GM12878 (cell line): ENCODE measurements at regions not wholly inside any gene's neighbourhood (a gene's known extent, or its start where the extent isn't known, plus 50 kb on each side); places are given as distances from the start of the nearest gene placed in this dataset.
A peak's percentile ranks its signal among the peaks of the same experiment; 100 is the strongest.

Experiments used
- CTCF ChIP-seq, 3 experiments: IDR thresholded peaks in 2 of 3; conservative IDR thresholded peaks in 1 of 3; 2 replicates each; pipeline ENCODE4 v1.5.1; 2011; ENCODE audit warnings: low read depth in 3 of 3, low read length in 3 of 3, mild to moderate bottlenecking in 3 of 3, control low read depth in 2 of 3, moderate library complexity in 2 of 3, inconsistent platforms in 1 of 3, mixed read lengths in 1 of 3; ENCODE audit not compliant: control insufficient read depth in 2 of 3, insufficient read depth in 1 of 3; ENCODE audit errors: extremely low read depth in 1 of 3
- FOXM1 ChIP-seq: IDR thresholded peaks from 2 replicates; pipeline ENCODE4 v1.6.1; 2012; ENCODE audit warnings: low read depth, mild to moderate bottlenecking, inconsistent platforms, low read length, moderate library complexity
- GATAD2B ChIP-seq: fragments of 450-650 bp; conservative IDR thresholded peaks from 2 replicates; pipeline ENCODE4 v1.6.1; 2017; ENCODE audit warnings: low read depth, mild to moderate bottlenecking, moderate library complexity
- JUNB ChIP-seq: IDR thresholded peaks from 2 replicates; pipeline ENCODE4 v1.6.1; 2016; ENCODE audit warnings: antibody characterized with exemption, mild to moderate bottlenecking
- MTA2 ChIP-seq: fragments of 450-650 bp; IDR thresholded peaks from 2 replicates; pipeline ENCODE4 v1.6.1; 2016; ENCODE audit warnings: low read depth, mild to moderate bottlenecking, moderate library complexity
- POLR2A ChIP-seq: IDR thresholded peaks from 2 replicates; pipeline ENCODE4 v1.6.1; 2011; ENCODE audit warnings: low read depth, mild to moderate bottlenecking, low read length
- RAD21 ChIP-seq: IDR thresholded peaks from 2 replicates; pipeline ENCODE4 v1.6.1; 2011; ENCODE audit warnings: mild to moderate bottlenecking, low read depth, low read length, moderate library complexity; ENCODE audit not compliant: insufficient read depth
- TAF1 ChIP-seq: IDR thresholded peaks from 2 replicates; pipeline ENCODE4 v1.6.1; 2011; ENCODE audit warnings: mild to moderate bottlenecking, low read depth, low read length, borderline replicate concordance
- YBX1 ChIP-seq: fragments of 450-650 bp; IDR thresholded peaks from 2 replicates; pipeline ENCODE4 v1.6.1; 2016; ENCODE audit warnings: antibody characterized with exemption
- ZZZ3 ChIP-seq: IDR thresholded peaks from 2 replicates; pipeline ENCODE4 v1.6.1; 2011; ENCODE audit warnings: low read depth; ENCODE audit not compliant: control insufficient read depth, insufficient read length

- no peak for TF ChIP-seq YBX1
- TF ChIP-seq CTCF (IDR thresholded peaks at IDR 0.05 in 2 of 3, conservative IDR thresholded peaks at IDR 0.05 in 1 of 3; ENCODE audit: control insufficient read depth in 2 of 3, extremely low read depth in 1 of 3, insufficient read depth in 1 of 3, low read depth in 3 of 3, low read length in 3 of 3) = no peak
- 0 out of 2 replicates have a peak, but pooled peaks have one; percentile 37 for TF ChIP-seq POLR2A
- TF ChIP-seq TAF1 = no peak
- TF ChIP-seq MTA2 = no peak; the same call in 1 of the 2 replicates
- TF ChIP-seq FOXM1 = 0 out of 2 replicates have a peak, but pooled peaks have one; percentile 17
- TF ChIP-seq ZZZ3 = no peak
- TF ChIP-seq RAD21 = no peak
- TF ChIP-seq JUNB = no peak
- TF ChIP-seq GATAD2B = no peak
Observed at GRCh38 chr3:106257172-106257571, 388.4 kb upstream of the CBLB start.
